Femur (tissue), 1 donor: ENCODE measurements at regions not wholly inside any gene's neighbourhood (a gene's known extent, or its start where the extent isn't known, plus 50 kb on each side); places are given as distances from the start of the nearest gene placed in this dataset.

Experiments used
- DNase-seq: peaks from one replicate; pipeline ENCODE4 v3.0.0-alpha.2; 2017

- no peak for DNase-seq
These were observed 281.8 kb downstream of the MTRR start for GRCh38 chr5:8150791-8151190.

- DNase-seq, result no peak
These were observed 287.8 kb downstream of the MTRR start for GRCh38 chr5:8156706-8157105.

GRCh38 chr5:8157320-8157822, 288.4 kb downstream of the MTRR start:
- DNase-seq, result no peak

GRCh38 chr5:8176101-8176693, 307.2 kb downstream of the MTRR start:
- DNase-seq, result no peak

GRCh38 chr5:8184455-8185063, 315.6 kb downstream of the MTRR start:
- no peak for DNase-seq

GRCh38 chr5:8185852-8186251, 316.9 kb downstream of the MTRR start:
- DNase-seq, result no peak

- DNase-seq, result no peak
These were observed 320.1 kb downstream of the MTRR start for GRCh38 chr5:8188874-8189565.

- no peak for DNase-seq
These were observed 323.9 kb downstream of the MTRR start for GRCh38 chr5:8192840-8193239.

- no peak for DNase-seq
These were observed 327.1 kb downstream of the MTRR start for GRCh38 chr5:8196061-8196460.

GRCh38 chr5:8208307-8208706, 339.4 kb downstream of the MTRR start:
- no peak for DNase-seq

- no peak for DNase-seq
These were observed 340.6 kb downstream of the MTRR start for GRCh38 chr5:8209500-8209899.

GRCh38 chr5:8213701-8214240, 344.8 kb downstream of the MTRR start:
- DNase-seq, result no peak

- no peak for DNase-seq
These were observed 348.0 kb downstream of the MTRR start for GRCh38 chr5:8216921-8217320.

GRCh38 chr5:8226148-8226547, 357.2 kb downstream of the MTRR start:
- DNase-seq, result no peak

GRCh38 chr5:8227112-8227511, 358.2 kb downstream of the MTRR start:
- no peak for DNase-seq

- DNase-seq, result no peak
These were observed 360.6 kb downstream of the MTRR start for GRCh38 chr5:8229551-8229950.

GRCh38 chr5:8230868-8231267, 361.9 kb downstream of the MTRR start:
- DNase-seq, result no peak

- no peak for DNase-seq
These were observed 364.5 kb downstream of the MTRR start for GRCh38 chr5:8233479-8233878.

- no peak for DNase-seq
These were observed 365.3 kb downstream of the MTRR start for GRCh38 chr5:8234179-8234770.

- DNase-seq, result no peak
These were observed 369.1 kb downstream of the MTRR start for GRCh38 chr5:8238080-8238479.

GRCh38 chr5:8239198-8239597, 370.2 kb downstream of the MTRR start:
- DNase-seq, result no peak

GRCh38 chr5:8239646-8240045, 370.7 kb downstream of the MTRR start:
- DNase-seq, result no peak

GRCh38 chr5:8241076-8241475, 372.1 kb downstream of the MTRR start:
- DNase-seq, result no peak

GRCh38 chr5:8241558-8241957, 372.6 kb downstream of the MTRR start:
- DNase-seq, result no peak
